Adrenal gland (tissue), 9 donors: ENCODE measurements at regions not wholly inside any gene's neighbourhood (a gene's known extent, or its start where the extent isn't known, plus 50 kb on each side); places are given as distances from the start of the nearest gene placed in this dataset.

Experiments
- DNase-seq, 7 donors: peaks; one replicate each; pipeline ENCODE4 v3.0.0-alpha.2; 2019 to 2020
- H3K27ac ChIP-seq, 5 donors: fragments of 200-600 bp; sonication (generic) in 4 of 5; 1 replicate in 3 of 5; 2 replicates in 2 of 5; pipeline versions ENCODE4 v1.5.1 to v1.8.0; 2016 to 2020; ENCODE audit warnings: mild to moderate bottlenecking in 1 of 5
- H3K27me3 ChIP-seq: fragments of 200-600 bp; 2 replicates; pipeline ENCODE4 v1.8.0; 2021
- H3K36me3 ChIP-seq, 2 donors: fragments of 200-600 bp; replicated peaks in 1 of 2; 1 replicate in 1 of 2; 2 replicates in 1 of 2; pipeline versions ENCODE4 v1.5.1 to v1.8.0; 2018 to 2022
- H3K4me1 ChIP-seq, 2 donors: fragments of 200-600 bp; replicated peaks in 1 of 2; 1 replicate in 1 of 2; 2 replicates in 1 of 2; pipeline versions ENCODE4 v1.5.1 to v1.8.0; 2018 to 2021
- H3K4me3 ChIP-seq, 4 donors: fragments of 200-600 bp; sonication (generic) in 3 of 4; one replicate each; pipeline ENCODE4 v1.5.1; 2016 to 2018
- H3K9me3 ChIP-seq, 3 donors: fragments of 200-600 bp; sonication (generic) in 1 of 3; replicated peaks in 1 of 3; 1 replicate in 2 of 3; 2 replicates in 1 of 3; pipeline versions ENCODE4 v1.5.1 to v1.8.0; 2016 to 2021
- CTCF ChIP-seq, 6 experiments: fragments of 450-650 bp in 4 of 6; fragments of 200-600 bp in 2 of 6; sonication (generic) in 1 of 6; IDR thresholded peaks; 1 replicate in 5 of 6; 2 replicates in 1 of 6; pipeline versions ENCODE4 v1.5.1 to v1.8.0; 2016 to 2021; ENCODE audit warnings: antibody characterized with exemption in 6 of 6, mild to moderate bottlenecking in 2 of 6, moderate library complexity in 1 of 6
- POLR2A ChIP-seq, 2 donors: fragments of 450-650 bp; IDR thresholded peaks; one replicate each; pipeline ENCODE4 v1.6.1; 2017; ENCODE audit warnings: antibody characterized with exemption in 2 of 2, mild to moderate bottlenecking in 2 of 2, moderate library complexity in 1 of 2
- WGBS, 4 donors: extraction: QIAGEN DNeasy Blood & Tissue Kit in 2 of 4; methylation state at CpG; one replicate each; pipeline versions ENCODE4 v1.1.5 to v1.1.7; 2013 to 2017; 5-methylcytosine and 5-hydroxymethylcytosine counted together
- intact Hi-C, 2 donors: fragments of 100-400 bp; cut with DNase I; formaldehyde crosslinking; loops; one replicate each; pipeline versions ENCODE4 v1.14.1 to v1.15.0; 2022 to 2023
- donor health status: healthy with polysubstance abuse.
- donor health status: Bipolar disorder and iron deficiency.
- donor health status: DM: yes; HTN: yes; CAD: no.
- donor health status: DM: no; HTN: no; CAD: no.
- donor health status: DM: no; HTN: no; CAD: no.

GRCh38 chr2:5592916-5593315 is 99.3 kb upstream of the SOX11 start:
- Histone ChIP-seq H3K9me3 (no peaks in the 10 kb centered on the region), H3K4me3 (no peak overlapping the region), H3K4me1 (no peaks in the 10 kb centered on the region), H3K27me3 (no peaks in the 10 kb centered on the region), H3K36me3 (no peaks in the 10 kb centered on the region), H3K27ac (no peak overlapping the region)
- whole genome bisulfite sequencing, 4 donors = 54 to 65% (median 56%) methylated on average over 3 of the region's 3 CpGs
- TF ChIP-seq POLR2A (IDR thresholded peaks at IDR 0.05) (no peak), CTCF (IDR thresholded peaks at IDR 0.05) (no peak)
- intact Hi-C loops = no loop called here
- no peak for DNase-seq

- 55 to 68% (median 64%) methylated on average over 6 of the region's 6 CpGs for WGBS, 4 donors
- Histone ChIP-seq H3K27me3 (no peaks in the 10 kb centered on the region), H3K4me1 (no peaks in the 10 kb centered on the region), H3K9me3 (no peaks in the 10 kb centered on the region), H3K36me3 (no peaks in the 10 kb centered on the region), H3K4me3 (no peak overlapping the region), H3K27ac (no peak overlapping the region)
- no peak for DNase-seq
- intact Hi-C loops = no loop called here
- TF ChIP-seq CTCF (IDR thresholded peaks at IDR 0.05) (no peak), POLR2A (IDR thresholded peaks at IDR 0.05) (no peak)
Measured at GRCh38 chr2:5594249-5594695, 97.9 kb upstream of the SOX11 start.

- no peak for DNase-seq
- H3K4me1 ChIP-seq = no peaks in the 10 kb centered on the region
- H3K4me3 ChIP-seq = no peak overlapping the region
- intact Hi-C loops = no loop called here
- no peaks in the 10 kb centered on the region for H3K36me3 ChIP-seq
- H3K9me3 ChIP-seq = no peaks in the 10 kb centered on the region
- no peak overlapping the region for H3K27ac ChIP-seq
- TF ChIP-seq CTCF (IDR thresholded peaks at IDR 0.05) = no peak
- TF ChIP-seq POLR2A (IDR thresholded peaks at IDR 0.05) = no peak
- no peaks in the 10 kb centered on the region for H3K27me3 ChIP-seq
Measured at GRCh38 chr2:5596868-5597267, 95.3 kb upstream of the SOX11 start.

GRCh38 chr2:5598156-5598555 is 94.0 kb upstream of the SOX11 start:
- Histone ChIP-seq H3K9me3 (no peaks in the 10 kb centered on the region), H3K27me3 (no peaks in the 10 kb centered on the region), H3K4me3 (no peak overlapping the region), H3K4me1 (no peaks in the 10 kb centered on the region), H3K36me3 (no peaks in the 10 kb centered on the region), H3K27ac (no peak overlapping the region)
- WGBS, 4 donors = 74 to 81% (median 77%) methylated on average over 4 of the region's 4 CpGs
- no peak for TF ChIP-seq POLR2A (IDR thresholded peaks at IDR 0.05)
- no peak for TF ChIP-seq CTCF (IDR thresholded peaks at IDR 0.05)
- intact Hi-C loops = no loop called here
- no peak for DNase-seq
